IPS DF 6.9 (cell line): ENCODE measurements at regions not wholly inside any gene's neighbourhood (a gene's known extent, or its start where the extent isn't known, plus 50 kb on each side); places are given as distances from the start of the nearest gene placed in this dataset.
"Not testable (repeated sequence)": the region's sequence is repeated elsewhere in the genome, so short reads cannot be mapped to it uniquely, and the experiment has no call there.

Experiments used
- DNase-seq: peaks from one replicate; pipeline ENCODE4 v3.0.0-alpha.2; 2013; ENCODE audit warnings: low read depth, low spot score
- H3K27ac ChIP-seq: one replicate; pipeline ENCODE4 v1.5.1; 2013; ENCODE audit warnings: low read length, control low read depth
- H3K27me3 ChIP-seq: 2 replicates; pipeline ENCODE4 v1.6.1; 2013; ENCODE audit warnings: mild to moderate bottlenecking, low read length; ENCODE audit not compliant: control insufficient read depth, insufficient read depth
- H3K36me3 ChIP-seq: 2 replicates; pipeline ENCODE4 v1.6.1; 2013; ENCODE audit warnings: low read length; ENCODE audit not compliant: control insufficient read depth, insufficient read depth
- H3K4me1 ChIP-seq: 2 replicates; pipeline ENCODE4 v1.6.1; 2013; ENCODE audit warnings: low read length; ENCODE audit not compliant: control insufficient read depth, insufficient read depth
- H3K4me3 ChIP-seq: 2 replicates; pipeline ENCODE4 v1.5.1; 2013; ENCODE audit warnings: mild to moderate bottlenecking, low read length
- H3K9me3 ChIP-seq: 2 replicates; pipeline ENCODE4 v1.6.1; 2013; ENCODE audit warnings: low read length, inconsistent platforms; ENCODE audit not compliant: control insufficient read depth, insufficient read depth
- WGBS: extraction: QIAGEN DNeasy Blood & Tissue Kit; methylation state at CpG from one replicate; pipeline ENCODE4 v1.1.7; 2013; ENCODE audit warnings: mixed read lengths, missing lambda C conversion rate; ENCODE audit not compliant: insufficient read length, insufficient coverage; 5-methylcytosine and 5-hydroxymethylcytosine counted together

DNA sequence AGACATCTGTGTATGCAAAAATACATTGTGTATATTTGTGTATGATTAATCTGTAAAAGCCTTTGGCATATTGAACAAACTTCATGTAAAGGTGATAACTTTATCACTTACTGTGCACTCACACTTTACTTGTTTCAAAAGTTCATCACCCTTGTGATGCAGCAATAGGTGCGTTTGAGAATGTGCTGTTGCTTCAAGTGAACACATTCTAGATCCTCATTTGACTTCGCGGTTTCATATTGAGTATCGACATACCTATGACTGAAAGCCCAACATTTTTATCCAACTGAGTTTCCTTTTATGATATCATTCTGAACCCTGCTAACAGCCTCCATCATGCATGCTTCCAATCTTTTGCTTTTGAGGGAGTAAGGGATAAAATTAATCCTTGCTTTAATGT lies 1086.9 kb downstream of the TMEM121 start:
- H3K27ac ChIP-seq, result no peak overlapping the region
- no peaks in the 10 kb centered on the region for H3K27me3 ChIP-seq
- peaks cover 15% of the 10 kb centered on the region for H3K9me3 ChIP-seq
- no peaks in the 10 kb centered on the region for H3K36me3 ChIP-seq
- no peaks in the 10 kb centered on the region for H3K4me1 ChIP-seq
- no CpG with 5 or more reads among the region's 4 CpGs for WGBS
- DNase-seq, result no peak
- H3K4me3 ChIP-seq, result no peak overlapping the region

DNA sequence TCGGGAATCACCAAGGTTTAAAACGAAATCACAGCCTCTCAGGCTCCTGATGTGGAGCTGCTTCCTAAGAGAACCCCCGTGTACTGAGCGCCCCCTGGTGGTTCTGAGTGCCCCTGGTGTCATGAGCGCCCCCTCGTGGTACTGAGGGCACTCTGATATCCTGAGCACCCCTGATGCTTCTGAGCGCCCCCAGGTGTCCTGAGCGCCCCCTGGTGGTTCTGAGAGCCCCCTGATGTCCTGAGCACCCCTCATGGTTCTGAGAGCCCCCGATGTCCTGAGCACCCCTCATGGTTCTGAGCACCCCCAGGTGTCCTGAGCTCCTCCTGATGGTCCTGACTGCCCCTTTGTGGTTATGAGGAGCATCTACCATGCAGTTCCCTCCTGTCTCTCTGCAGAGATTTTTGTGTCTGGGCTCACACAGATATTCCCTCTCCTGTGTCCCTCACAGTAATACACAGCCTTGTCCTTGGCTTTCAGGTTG lies 1092.1 kb downstream of the TMEM121 start:
- not testable (repeated sequence) for H3K4me3 ChIP-seq, H3K36me3 ChIP-seq, H3K27ac ChIP-seq, H3K27me3 ChIP-seq, H3K4me1 ChIP-seq, DNase-seq
- no CpG with 5 or more reads among the region's 9 CpGs for WGBS
- H3K9me3 ChIP-seq, result peaks cover 10% of the 10 kb centered on the region

DNA sequence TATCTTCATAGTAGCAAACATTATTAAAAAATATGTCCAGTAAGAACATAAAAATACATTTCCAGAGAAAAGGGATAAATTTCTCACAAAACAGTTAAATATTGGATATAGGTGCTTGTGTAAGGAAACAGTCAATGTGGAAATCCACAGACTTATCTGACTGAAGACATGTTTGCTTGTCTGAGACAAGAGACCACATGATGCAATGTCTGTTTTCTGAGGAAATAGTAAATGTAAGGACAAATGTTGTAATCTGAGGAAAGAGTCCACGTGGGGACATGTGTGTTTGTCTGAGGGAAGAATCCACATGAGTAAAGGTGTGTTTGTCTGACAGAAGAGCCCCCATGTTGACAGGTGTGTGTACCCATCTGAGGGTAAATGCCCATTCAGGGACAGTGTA lies 1093.2 kb downstream of the TMEM121 start:
- Histone ChIP-seq H3K27ac (no peak overlapping the region), H3K36me3 (no peaks in the 10 kb centered on the region), H3K27me3 (no peaks in the 10 kb centered on the region), H3K9me3 (peaks cover 14% of the 10 kb centered on the region), H3K4me1 (no peaks in the 10 kb centered on the region), H3K4me3 (no peak overlapping the region)
- no peak for DNase-seq
- WGBS, result no CpG with 5 or more reads among the region's 1 CpG

DNA sequence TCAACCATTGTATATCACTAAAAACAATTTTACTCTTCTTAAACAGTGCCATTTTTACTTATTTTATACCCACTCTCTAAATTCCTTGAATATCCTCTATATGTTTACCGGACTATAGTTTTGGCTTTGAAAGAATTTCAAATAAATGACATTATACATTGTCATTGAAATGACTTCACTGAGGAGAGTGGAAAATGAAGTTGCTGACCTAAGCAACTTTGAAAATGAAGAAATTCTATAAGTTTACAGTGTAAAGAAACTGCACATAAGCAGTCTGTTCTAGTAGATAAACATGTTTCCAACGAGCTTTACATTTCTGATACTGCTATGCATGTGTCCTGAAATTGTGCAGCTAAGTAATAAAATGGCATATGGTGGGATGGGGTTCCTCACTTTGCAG lies 1094.0 kb downstream of the TMEM121 start:
- DNase-seq, result no peak
- H3K4me1 ChIP-seq, result no peaks in the 10 kb centered on the region
- no peaks in the 10 kb centered on the region for H3K27me3 ChIP-seq
- H3K9me3 ChIP-seq, result peaks cover 16% of the 10 kb centered on the region
- H3K27ac ChIP-seq, result no peak overlapping the region
- WGBS, result 100% methylated on average over 1 of the region's 2 CpGs
- no peaks in the 10 kb centered on the region for H3K36me3 ChIP-seq
- H3K4me3 ChIP-seq, result no peak overlapping the region

DNA sequence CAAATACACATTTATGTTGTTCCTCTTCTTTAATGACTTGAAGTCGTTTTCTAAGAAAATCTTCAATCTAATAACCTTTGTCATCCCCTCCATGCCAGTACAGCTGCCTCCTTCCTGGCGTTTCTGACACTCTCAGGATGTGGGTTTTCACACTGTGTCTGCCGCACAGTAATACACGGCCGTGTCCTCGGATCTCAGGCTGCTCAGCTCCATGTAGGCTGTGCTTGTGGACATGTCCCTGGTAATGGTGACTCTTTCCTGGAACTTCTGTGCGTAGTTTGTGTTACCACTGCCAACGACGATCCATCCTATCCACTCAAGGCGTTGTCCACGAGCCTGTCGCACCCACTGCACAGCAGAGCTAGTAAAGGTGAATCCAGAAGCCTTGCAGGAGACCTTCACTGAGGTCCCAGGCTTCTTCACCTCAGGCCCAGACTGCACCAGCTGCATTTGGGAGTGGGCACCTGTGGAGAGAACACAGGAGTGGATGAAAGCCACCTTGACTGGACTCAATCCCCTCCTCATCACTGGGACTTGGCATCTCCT lies 1095.9 kb downstream of the TMEM121 start:
- Histone ChIP-seq H3K27me3 (no peaks in the 10 kb centered on the region), H3K4me1 (no peaks in the 10 kb centered on the region), H3K9me3 (peaks cover 15% of the 10 kb centered on the region), H3K36me3 (no peaks in the 10 kb centered on the region), H3K27ac (no peak overlapping the region), H3K4me3 (no peak overlapping the region)
- DNase-seq, result no peak
- WGBS, result no CpG with 5 or more reads among the region's 12 CpGs

DNA sequence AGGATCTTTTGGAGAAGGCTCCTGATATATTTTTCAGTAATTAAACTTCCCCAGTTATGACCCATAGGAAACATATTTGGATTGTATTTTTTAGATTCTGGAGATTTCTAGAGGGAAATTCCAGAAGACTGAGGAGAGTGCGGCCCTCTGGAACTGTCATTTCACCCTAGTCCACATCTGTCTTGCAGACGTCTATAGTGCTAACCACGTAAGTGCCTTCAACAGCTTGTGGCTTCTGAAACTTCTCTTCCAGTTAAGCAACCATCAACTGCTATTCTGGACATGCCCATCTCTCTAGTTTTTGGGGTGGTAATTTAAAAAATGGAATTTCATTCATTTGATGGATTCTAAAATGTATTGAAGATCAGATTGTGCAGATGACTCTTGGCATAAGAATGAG lies 1098.8 kb downstream of the TMEM121 start:
- Histone ChIP-seq H3K27me3 (no peaks in the 10 kb centered on the region), H3K36me3 (no peaks in the 10 kb centered on the region), H3K27ac (no peak overlapping the region), H3K4me3 (no peak overlapping the region), H3K4me1 (no peaks in the 10 kb centered on the region), H3K9me3 (peaks cover 11% of the 10 kb centered on the region)
- no CpG with 5 or more reads among the region's 3 CpGs for WGBS
- DNase-seq, result no peak

DNA sequence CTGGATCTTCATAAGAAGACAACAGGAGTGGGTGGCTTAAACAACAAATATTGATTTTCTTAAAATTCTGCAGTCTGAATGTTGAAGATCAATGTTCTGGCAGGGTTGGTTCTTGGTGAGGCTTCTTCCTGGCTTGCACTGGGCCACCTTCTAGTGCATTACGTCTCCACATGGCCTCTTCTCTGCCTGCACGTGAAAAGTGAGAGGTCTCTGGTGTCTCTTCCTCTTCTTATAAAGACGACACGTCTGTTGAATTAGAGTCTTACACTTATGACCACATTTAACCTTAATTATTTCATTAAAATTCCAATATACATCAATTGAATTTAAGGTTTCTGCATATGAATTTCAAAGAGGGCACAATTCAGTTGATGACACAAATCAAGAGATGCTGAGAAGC lies 1100.1 kb downstream of the TMEM121 start:
- H3K9me3 ChIP-seq, result peaks cover 13% of the 10 kb centered on the region
- WGBS, result no CpG with 5 or more reads among the region's 4 CpGs
- not testable (repeated sequence) for H3K4me1 ChIP-seq

DNA sequence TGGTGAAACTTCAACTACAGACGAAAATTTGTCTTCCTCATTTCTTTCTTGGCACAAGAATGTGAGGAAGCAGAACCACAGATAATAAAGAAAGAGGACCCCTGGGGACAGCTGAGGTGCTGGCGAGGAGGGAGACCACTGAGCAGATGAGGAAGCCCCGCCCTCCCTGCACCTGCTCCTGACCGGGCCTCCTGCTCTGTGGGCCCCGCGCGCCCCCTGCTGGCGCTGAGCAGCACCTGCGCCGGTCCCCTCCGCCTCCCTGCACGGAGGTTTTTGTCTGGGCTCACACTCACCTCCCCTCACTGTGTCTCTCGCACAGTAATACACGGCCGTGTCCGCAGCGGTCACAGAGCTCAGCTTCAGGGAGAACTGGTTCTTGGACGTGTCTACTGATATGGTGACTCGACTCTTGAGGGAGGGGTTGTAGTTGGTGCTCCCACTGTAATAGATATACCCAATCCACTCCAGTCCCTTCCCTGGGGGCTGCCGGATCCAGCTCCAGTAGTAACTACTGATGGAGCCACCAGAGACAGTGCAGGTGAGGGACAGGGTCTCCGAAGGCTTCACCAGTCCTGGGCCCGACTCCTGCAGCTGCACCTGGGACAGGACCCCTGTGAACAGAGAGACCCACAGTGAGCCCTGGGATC lies 1100.7 kb downstream of the TMEM121 start:
- peaks cover 13% of the 10 kb centered on the region for H3K9me3 ChIP-seq
- not testable (repeated sequence) for H3K27me3 ChIP-seq, H3K4me3 ChIP-seq, H3K27ac ChIP-seq, H3K36me3 ChIP-seq, H3K4me1 ChIP-seq, DNase-seq
- no CpG with 5 or more reads among the region's 22 CpGs for WGBS

More for the DNA sequence above, 1100.1 kb downstream of the TMEM121 start:
- not testable (repeated sequence) for H3K36me3 ChIP-seq, H3K4me3 ChIP-seq, H3K27me3 ChIP-seq, DNase-seq, H3K27ac ChIP-seq

DNA sequence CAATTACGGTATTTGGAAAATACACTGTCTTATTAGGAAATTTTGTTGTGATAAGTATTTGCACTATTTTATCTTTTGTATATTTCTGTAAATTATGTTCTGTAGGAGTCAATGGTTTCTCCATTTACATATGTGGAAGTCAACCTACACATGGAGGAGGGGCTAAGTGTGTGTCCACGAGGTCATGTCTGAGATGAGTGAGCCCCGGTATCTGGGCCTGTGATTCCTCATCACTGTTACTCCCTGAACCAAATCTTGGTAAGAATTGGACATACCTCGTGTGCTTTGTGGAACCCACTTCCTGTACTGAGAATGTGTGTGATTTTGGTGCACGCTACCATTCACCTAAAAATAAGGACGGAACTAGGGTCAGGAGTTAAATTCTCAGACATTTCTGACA lies 1105.5 kb downstream of the TMEM121 start:
- H3K4me1 ChIP-seq, result no peaks in the 10 kb centered on the region
- DNase-seq, result no peak
- H3K27me3 ChIP-seq, result no peaks in the 10 kb centered on the region
- no peaks in the 10 kb centered on the region for H3K36me3 ChIP-seq
- H3K27ac ChIP-seq, result no peak overlapping the region
- H3K4me3 ChIP-seq, result no peak overlapping the region
- WGBS, result no CpG with 5 or more reads among the region's 6 CpGs
- H3K9me3 ChIP-seq, result peaks cover 7% of the 10 kb centered on the region

DNA sequence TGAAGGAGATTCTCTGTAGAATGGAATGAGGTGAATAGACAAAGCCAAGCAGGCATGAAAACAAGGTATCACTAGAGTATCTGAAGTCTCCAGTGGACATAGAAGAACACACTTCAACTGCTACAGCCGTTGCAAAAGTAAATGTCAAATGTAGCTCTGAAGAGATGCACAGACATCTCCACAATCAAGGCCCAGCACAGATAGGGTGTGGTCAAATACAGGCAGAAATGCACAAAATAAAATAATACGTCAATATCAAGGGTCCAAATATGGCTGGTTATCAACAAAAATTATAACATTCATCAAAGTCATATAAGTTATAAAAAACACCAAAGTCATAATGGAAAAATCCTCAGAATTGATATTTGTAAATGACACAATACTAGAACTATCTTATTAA lies 1107.3 kb downstream of the TMEM121 start:
- Histone ChIP-seq H3K27ac (no peak overlapping the region), H3K4me1 (no peaks in the 10 kb centered on the region), H3K36me3 (no peaks in the 10 kb centered on the region), H3K27me3 (no peaks in the 10 kb centered on the region), H3K9me3 (peaks cover 9% of the 10 kb centered on the region), H3K4me3 (no peak overlapping the region)
- no peak for DNase-seq
- no CpG with 5 or more reads among the region's 2 CpGs for WGBS

DNA sequence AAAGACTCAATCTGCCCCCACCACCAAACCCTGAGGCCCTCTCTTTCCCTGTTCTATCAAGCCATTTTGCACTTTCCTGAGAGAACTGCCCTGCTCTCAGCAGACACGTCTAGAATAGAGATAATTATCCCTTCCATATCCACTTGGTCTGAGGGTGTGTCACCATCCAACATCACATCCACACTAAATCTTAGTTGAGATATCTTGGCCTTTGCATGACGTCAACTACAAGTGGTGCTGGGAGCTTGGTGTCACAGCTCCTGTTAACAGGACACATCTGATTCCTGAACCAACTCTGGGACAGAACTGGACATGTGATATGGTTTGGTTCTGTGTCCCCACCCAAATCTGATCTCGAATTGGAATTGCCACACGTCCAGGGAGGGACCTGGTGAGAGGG lies 1109.2 kb downstream of the TMEM121 start:
- Histone ChIP-seq H3K36me3 (no peaks in the 10 kb centered on the region), H3K4me3 (no peak overlapping the region), H3K27ac (no peak overlapping the region), H3K4me1 (no peaks in the 10 kb centered on the region), H3K9me3 (peaks cover 9% of the 10 kb centered on the region), H3K27me3 (no peaks in the 10 kb centered on the region)
- DNase-seq, result no peak
- no CpG with 5 or more reads among the region's 4 CpGs for WGBS
